Activated naive CD8-positive, alpha-beta T cell treated with anti-CD3 and anti-CD28 coated beads, Interleukin-2, amount 10 ng/mL, durations not matched to agents 7 days and 5 days (primary cell): ENCODE measurements at regions not wholly inside any gene's neighbourhood (a gene's known extent, or its start where the extent isn't known, plus 50 kb on each side); places are given as distances from the start of the nearest gene placed in this dataset.
"Not testable (repeated sequence)": the region's sequence is repeated elsewhere in the genome, so short reads cannot be mapped to it uniquely, and the experiment has no call there.

ENCODE experiments used
- ATAC-seq: fragments of 150-1000 bp; cut with Tn5 transposase; one replicate; pipeline ENCODE4 v1.10.0; 2021; ENCODE audit warnings: low read depth, moderate library complexity
- POLR2A ChIA-PET: fragments of 350-600 bp; sonication (Branson Sonifier 250); formaldehyde crosslinking; loops from one replicate; lab custom pipeline; 2021; ENCODE audit warnings: antibody characterized with exemption; lab: Charles Lee
- DNase-seq: peaks from one replicate; pipeline ENCODE4 v3.0.0; 2021
- H3K27ac Mint-ChIP-seq: one replicate; pipeline ENCODE4 v1.8.0; 2022; ENCODE audit warnings: mild to moderate bottlenecking, mixed read lengths
- H3K27me3 Mint-ChIP-seq: one replicate; pipeline ENCODE4 v1.8.0; 2022; ENCODE audit warnings: mild to moderate bottlenecking, moderate library complexity, mixed read lengths
- H3K36me3 Mint-ChIP-seq: one replicate; pipeline ENCODE4 v1.8.0; 2021; ENCODE audit warnings: mild to moderate bottlenecking, mixed read lengths
- H3K4me1 Mint-ChIP-seq: one replicate; pipeline ENCODE4 v1.8.0; 2021; ENCODE audit warnings: mixed read lengths
- H3K4me3 Mint-ChIP-seq: one replicate; pipeline ENCODE4 v1.8.0; 2022; ENCODE audit warnings: mild to moderate bottlenecking, moderate library complexity, mixed read lengths
- H3K9me3 Mint-ChIP-seq: one replicate; pipeline ENCODE4 v1.8.0; 2021; ENCODE audit warnings: mixed read lengths

DNA sequence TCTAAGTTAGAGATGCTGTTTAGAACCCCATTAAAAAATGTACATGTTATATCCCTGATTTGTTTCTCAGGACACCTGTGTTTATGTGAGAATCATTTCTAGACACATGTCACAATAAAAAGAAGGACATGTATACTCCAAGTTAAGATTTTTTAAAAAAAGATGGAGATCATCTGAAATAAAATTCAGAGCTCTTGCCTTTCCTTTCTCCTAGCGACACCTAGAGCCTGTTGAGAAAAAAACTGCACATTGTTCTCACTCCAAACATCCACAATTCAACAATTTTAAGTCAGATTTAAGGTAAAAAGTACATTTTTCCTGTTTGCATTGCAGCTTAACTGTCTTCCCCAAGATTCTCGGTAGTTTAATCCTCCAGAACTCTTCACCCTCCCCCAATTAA, 171.8 kb downstream of the ATP6V0E2 start:
- H3K27ac Mint-ChIP-seq, H3K4me3 Mint-ChIP-seq, H3K9me3 Mint-ChIP-seq, H3K36me3 Mint-ChIP-seq, DNase-seq, POLR2A ChIA-PET, ATAC-seq, H3K4me1 Mint-ChIP-seq: not testable (repeated sequence)
- H3K27me3 Mint-ChIP-seq = peaks cover 25% of the 10 kb centered on the region

- Mint-ChIP-seq H3K4me3 (peak overlapping the region; percentile 66), H3K27me3 (peaks cover 25% of the 10 kb centered on the region)
- H3K27ac Mint-ChIP-seq, H3K9me3 Mint-ChIP-seq, H3K4me1 Mint-ChIP-seq, H3K36me3 Mint-ChIP-seq, POLR2A ChIA-PET, DNase-seq, ATAC-seq: not testable (repeated sequence)
Observed at GRCh38 chr7:150046290-150047194, 172.8 kb downstream of the ATP6V0E2 start.

DNA sequence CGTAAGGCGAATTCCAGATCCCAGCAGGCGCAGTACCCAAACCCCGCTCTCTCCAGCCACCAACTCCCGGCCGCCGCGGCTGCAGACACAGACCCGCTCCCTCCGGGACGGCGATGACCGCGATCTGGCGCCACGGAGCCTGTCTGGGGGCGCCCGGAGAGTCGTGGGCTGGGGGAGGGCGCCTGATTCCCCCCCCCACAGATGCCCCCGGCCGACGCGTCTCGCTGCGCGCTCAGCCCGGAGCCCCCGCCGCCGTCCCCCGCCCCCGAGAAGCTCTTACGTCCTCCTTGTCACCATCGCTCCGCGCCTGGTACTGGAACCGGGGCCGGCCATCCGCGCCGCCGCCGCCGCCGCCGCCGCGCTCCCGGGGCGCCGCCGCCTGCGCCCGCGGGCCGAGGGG, 173.6 kb downstream of the ATP6V0E2 start:
- not testable (repeated sequence) for H3K9me3 Mint-ChIP-seq, H3K4me1 Mint-ChIP-seq, H3K36me3 Mint-ChIP-seq, H3K27ac Mint-ChIP-seq
- H3K4me3 Mint-ChIP-seq = peak overlapping the region; percentile 66
- DNase-seq (peak; percentile 45), ATAC-seq (peak; percentile 20)
- POLR2A ChIA-PET = interaction anchor here (0.6 kb wide), 1 partner anchor 174 kb away, joined by 3 read pairs; no protein-coding TSS in a partner anchor
- H3K27me3 Mint-ChIP-seq = peaks cover 25% of the 10 kb centered on the region

- H3K27me3 Mint-ChIP-seq = peaks cover 25% of the 10 kb centered on the region
- not testable (repeated sequence) for DNase-seq, H3K27ac Mint-ChIP-seq, H3K9me3 Mint-ChIP-seq, H3K36me3 Mint-ChIP-seq, H3K4me1 Mint-ChIP-seq
- POLR2A ChIA-PET = interaction anchor here (0.6 kb wide), 1 partner anchor 174 kb away, joined by 3 read pairs; no protein-coding TSS in a partner anchor
- peak overlapping the region; percentile 83 for H3K4me3 Mint-ChIP-seq
- ATAC-seq = peak; percentile 6
Observed at GRCh38 chr7:150047772-150048171, 174.0 kb downstream of the ATP6V0E2 start.

GRCh38 chr7:150048244-150049011, 174.7 kb downstream of the ATP6V0E2 start:
- POLR2A ChIA-PET, H3K36me3 Mint-ChIP-seq, H3K4me3 Mint-ChIP-seq, H3K27ac Mint-ChIP-seq, H3K9me3 Mint-ChIP-seq, H3K4me1 Mint-ChIP-seq: not testable (repeated sequence)
- ATAC-seq (peak; percentile 21), DNase-seq (peak; percentile 61)
- peaks cover 27% of the 10 kb centered on the region for H3K27me3 Mint-ChIP-seq

- H3K9me3 Mint-ChIP-seq, H3K36me3 Mint-ChIP-seq, POLR2A ChIA-PET, H3K27ac Mint-ChIP-seq, H3K4me1 Mint-ChIP-seq: not testable (repeated sequence)
- DNase-seq (peak; percentile 41), ATAC-seq (peak; percentile 83)
- H3K4me3 Mint-ChIP-seq = peak overlapping the region; percentile 68
- peaks cover 32% of the 10 kb centered on the region for H3K27me3 Mint-ChIP-seq
Observed at GRCh38 chr7:150049012-150049655, 175.4 kb downstream of the ATP6V0E2 start.

DNA sequence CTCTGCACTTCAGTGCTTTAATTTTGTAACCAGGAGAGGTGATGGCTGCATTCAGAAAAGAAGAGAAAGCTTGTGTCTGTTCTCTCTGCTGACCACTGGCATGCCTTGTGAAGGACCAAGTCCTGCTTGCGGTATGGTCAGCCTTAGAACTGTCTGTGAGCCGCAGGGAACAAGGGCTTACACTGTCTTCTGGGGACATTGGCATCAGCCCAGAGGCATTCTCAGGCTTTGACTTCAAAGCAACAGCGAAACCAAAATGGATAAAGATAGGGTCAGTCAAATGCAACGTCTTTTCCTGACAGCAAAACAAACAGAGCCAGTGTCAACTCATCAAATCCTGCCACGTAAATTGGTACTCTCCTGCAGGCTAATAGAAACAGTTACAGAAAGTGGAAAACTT, 179.6 kb downstream of the ATP6V0E2 start:
- DNase-seq, ATAC-seq, H3K9me3 Mint-ChIP-seq, H3K36me3 Mint-ChIP-seq, POLR2A ChIA-PET, H3K4me1 Mint-ChIP-seq, H3K4me3 Mint-ChIP-seq, H3K27ac Mint-ChIP-seq: not testable (repeated sequence)
- H3K27me3 Mint-ChIP-seq = peaks cover 26% of the 10 kb centered on the region

GRCh38 chr7:150054242-150054641, 180.5 kb downstream of the ATP6V0E2 start:
- POLR2A ChIA-PET, H3K9me3 Mint-ChIP-seq: not testable (repeated sequence)

DNA sequence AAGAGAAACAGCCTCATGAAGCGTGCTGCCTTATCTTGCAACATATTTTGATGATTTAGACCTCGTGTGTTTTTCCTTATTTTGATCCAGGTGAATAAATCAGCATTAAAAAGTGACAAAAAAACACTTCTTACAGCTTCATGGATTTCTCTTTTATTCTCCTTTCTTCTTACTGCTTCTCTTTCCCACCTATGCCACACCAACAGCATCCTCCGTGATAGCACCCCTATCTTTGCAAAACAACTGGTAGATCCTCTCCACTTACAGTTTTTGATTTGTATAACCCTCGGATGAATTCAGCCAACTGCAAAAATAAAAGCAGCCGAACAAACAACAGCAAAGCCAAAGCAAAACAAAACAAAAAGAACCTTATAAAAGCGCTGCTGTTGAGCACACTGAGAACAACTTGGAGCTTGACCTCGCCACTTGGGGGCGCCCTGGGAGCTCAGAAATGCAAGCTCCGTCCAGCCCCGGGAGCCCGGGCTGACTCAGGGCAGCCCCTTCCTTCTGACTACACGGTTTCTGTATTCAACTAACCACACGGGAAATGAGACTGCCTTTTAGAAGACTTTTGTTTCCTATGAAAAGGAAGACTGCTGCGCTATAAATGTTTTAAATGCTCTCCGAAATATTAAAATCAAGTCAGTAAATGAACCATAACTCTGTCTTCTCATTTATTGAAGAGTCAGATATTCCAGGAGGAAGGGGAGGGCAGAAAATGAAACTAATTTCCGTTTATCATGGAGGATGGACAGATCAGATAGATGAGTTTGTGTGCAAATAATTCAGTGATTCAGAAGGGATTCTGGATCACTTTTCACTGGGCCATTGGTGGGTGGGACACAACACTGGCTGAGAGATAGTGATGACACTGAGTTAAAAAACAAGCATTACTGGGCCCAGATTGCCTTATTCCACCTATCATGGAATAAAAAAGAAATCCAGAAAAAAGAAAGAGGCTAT, 186.8 kb downstream of the ATP6V0E2 start:
- H3K4me1 Mint-ChIP-seq, H3K36me3 Mint-ChIP-seq, POLR2A ChIA-PET, H3K9me3 Mint-ChIP-seq, H3K27ac Mint-ChIP-seq, H3K27me3 Mint-ChIP-seq: not testable (repeated sequence)
- peak; percentile 92 for DNase-seq
- H3K4me3 Mint-ChIP-seq = peak overlapping the region; percentile 37
- ATAC-seq = peak; percentile 100

More at GRCh38 chr7:150054242-150054641, 180.5 kb downstream of the ATP6V0E2 start:
- H3K4me1 Mint-ChIP-seq, H3K27ac Mint-ChIP-seq, H3K4me3 Mint-ChIP-seq, H3K36me3 Mint-ChIP-seq, ATAC-seq, DNase-seq: not testable (repeated sequence)
- peaks cover 24% of the 10 kb centered on the region for H3K27me3 Mint-ChIP-seq

DNA sequence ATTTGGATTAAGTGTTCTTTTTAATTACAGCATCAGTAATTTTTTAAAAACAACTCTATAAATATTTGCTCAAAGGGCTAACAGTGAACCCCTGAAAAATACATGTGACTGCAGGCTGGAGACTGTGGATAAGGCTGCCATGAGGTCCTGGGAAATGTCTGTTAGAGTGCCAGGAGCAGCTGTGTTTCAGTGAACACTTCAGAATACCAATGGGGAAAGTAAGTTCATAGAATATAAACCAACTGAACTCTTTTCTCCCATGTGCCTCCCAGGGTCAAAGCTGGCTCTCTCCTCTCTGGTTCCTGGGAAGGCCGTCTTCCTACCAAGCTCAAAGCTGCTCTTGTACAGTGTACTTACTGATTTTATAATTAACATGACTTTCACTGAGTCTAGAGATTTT, 189.4 kb downstream of the ATP6V0E2 start:
- H3K27me3 Mint-ChIP-seq, ATAC-seq, H3K27ac Mint-ChIP-seq, H3K36me3 Mint-ChIP-seq, H3K4me1 Mint-ChIP-seq, H3K4me3 Mint-ChIP-seq, H3K9me3 Mint-ChIP-seq, POLR2A ChIA-PET, DNase-seq: not testable (repeated sequence)

- ATAC-seq, H3K9me3 Mint-ChIP-seq, DNase-seq, H3K4me3 Mint-ChIP-seq, H3K27me3 Mint-ChIP-seq, H3K4me1 Mint-ChIP-seq, POLR2A ChIA-PET, H3K36me3 Mint-ChIP-seq, H3K27ac Mint-ChIP-seq: not testable (repeated sequence)
Observed at GRCh38 chr7:150069555-150070313, 196.0 kb downstream of the ATP6V0E2 start.

DNA sequence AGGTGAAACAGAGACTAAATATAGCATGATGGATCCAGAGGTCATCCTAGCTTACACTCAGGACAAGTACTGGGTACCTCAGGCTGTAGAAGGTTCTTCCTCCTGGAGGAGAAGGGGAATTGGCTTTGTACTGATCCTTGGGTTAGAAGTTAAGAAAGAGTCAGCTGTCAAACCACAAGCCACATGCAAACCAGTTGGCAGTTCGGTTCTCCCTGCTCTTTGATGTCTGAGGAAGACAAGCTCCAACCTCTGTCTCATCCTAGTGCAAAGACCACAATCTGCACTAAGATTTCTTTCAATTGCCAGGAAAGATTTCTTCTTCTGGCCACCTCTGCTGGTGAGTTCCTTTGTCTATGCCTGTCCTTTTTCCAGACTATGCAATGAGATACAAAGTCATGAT, 203.8 kb downstream of the ATP6V0E2 start:
- ATAC-seq, H3K36me3 Mint-ChIP-seq, H3K9me3 Mint-ChIP-seq, H3K4me3 Mint-ChIP-seq, H3K27ac Mint-ChIP-seq, POLR2A ChIA-PET, H3K4me1 Mint-ChIP-seq, DNase-seq: not testable (repeated sequence)
- H3K27me3 Mint-ChIP-seq = peaks cover 14% of the 10 kb centered on the region
